ENCODE measurements at regions not wholly inside any gene's neighbourhood (a gene's known extent, or its start where the extent isn't known, plus 50 kb on each side); places are given as distances from the start of the nearest gene placed in this dataset.

GRCh38 chr2:5788447-5788846, 96.3 kb downstream of the SOX11 start:
- Histone ChIP-seq H3K4me2 (ENCODE audit: insufficient read depth, insufficient read length, low read length) (no peak overlapping the region), H3K14ac (ENCODE audit: insufficient read depth, low read length) (no peak overlapping the region), H3K79me1 (ENCODE audit: insufficient read depth, low read depth, low read length, poor library complexity, severe bottlenecking) (no peaks in the 10 kb centered on the region), H3K23me2 (ENCODE audit: insufficient read length, low read depth, low read length, poor library complexity, severe bottlenecking) (no peaks in the 10 kb centered on the region), H2BK12ac (ENCODE audit: insufficient read length, low read depth, low read length) (no peak overlapping the region), H3K79me2 (ENCODE audit: insufficient read depth, low read length) (no peaks in the 10 kb centered on the region), H3K56ac (ENCODE audit: insufficient read length, low read depth, low read length) (no peak overlapping the region), H3K9ac (ENCODE audit: extremely low read depth, insufficient read length, low read length) (no peak overlapping the region), H3K4ac (ENCODE audit: low read depth, low read length) (no peak overlapping the region), H4K20me1 (ENCODE audit: control insufficient read depth, insufficient read depth, insufficient read length) (no peaks in the 10 kb centered on the region), H2BK5ac (ENCODE audit: insufficient read length, low read length) (no peak overlapping the region), H4K5ac (ENCODE audit: insufficient read length, low read depth, low read length) (no peak overlapping the region), H3K27ac (ENCODE audit: insufficient read length, low read depth, low read length) (no peak overlapping the region), H3K18ac (ENCODE audit: insufficient read length, low read depth, low read length) (no peak overlapping the region), H2BK20ac (ENCODE audit: low read depth, low read length, poor library complexity, severe bottlenecking) (no peak overlapping the region), H4K8ac (replicated peaks; ENCODE audit: insufficient read length, low read depth, low read length) (no peak overlapping the region), H2AK5ac (ENCODE audit: insufficient read length, low read length) (no peak overlapping the region), H3K27me3 (ENCODE audit: insufficient read depth, low read length) (no peaks in the 10 kb centered on the region), H3K9me3 (ENCODE audit: control insufficient read depth, low read depth, low read length) (no peaks in the 10 kb centered on the region), H3K4me1 (ENCODE audit: insufficient read depth, low read length) (no peaks in the 10 kb centered on the region), H2BK15ac (ENCODE audit: low read depth, low read length) (no peak overlapping the region), H2AFZ (ENCODE audit: low read length) (no peak overlapping the region), H2BK120ac (ENCODE audit: low read depth, low read length, poor library complexity, severe bottlenecking) (no peak overlapping the region), H3T11ph (ENCODE audit: low read length) (no peak overlapping the region), H3K23ac (ENCODE audit: insufficient read length, low read depth, low read length) (no peak overlapping the region), H4K91ac (ENCODE audit: insufficient read length, low read depth, low read length) (no peak overlapping the region)
- Mint-ChIP-seq H3K9me3 (peaks cover 18 to 24% of the 10 kb centered on the region in 2 experiments), H3K4me3 (no peak overlapping the region), H3K36me3 (ENCODE audit: insufficient read depth in 1 of 3, low read depth in 3 of 3) (peaks cover 6 to 21% (median 17%) of the 10 kb centered on the region in 3 experiments; a peak in 6 of 7 replicates), H3K27me3 (ENCODE audit: low read depth) (no peaks in the 10 kb centered on the region; the same call in 1 of the 2 replicates), H3K27ac (no peak overlapping the region), H3K4me1 (peaks cover 0 to 8% of the 10 kb centered on the region in 2 experiments; a peak in 2 of 4 replicates)
- no peak for TF ChIP-seq CTCF (conservative IDR thresholded peaks at IDR 0.05)
- no peak for DNase-seq

All from H9 (cell line).